ENCODE measurements at regions not wholly inside any gene's neighbourhood (a gene's known extent, or its start where the extent isn't known, plus 50 kb on each side); places are given as distances from the start of the nearest gene placed in this dataset.

DNA sequence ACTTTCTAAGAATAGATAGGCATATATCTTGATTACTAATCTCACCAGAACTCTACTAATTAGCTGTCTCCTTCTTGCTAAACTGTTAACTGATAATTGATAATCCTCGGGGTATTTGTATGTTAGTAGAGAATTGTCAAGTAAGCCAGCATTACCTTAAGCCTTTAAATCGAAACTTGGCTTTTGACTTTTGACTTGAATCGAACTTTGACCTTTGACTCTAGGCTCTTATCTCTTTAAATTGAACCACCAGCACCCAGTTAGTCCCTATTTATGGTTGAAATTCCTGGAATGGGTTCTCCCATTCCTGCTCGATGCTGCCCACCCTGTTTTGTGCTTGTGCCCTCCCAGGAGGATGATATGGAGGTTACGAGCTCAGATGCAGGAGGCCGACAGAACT, 244.4 kb downstream of the TGFB2 start:
- TF ChIP-seq, protein P1, sequence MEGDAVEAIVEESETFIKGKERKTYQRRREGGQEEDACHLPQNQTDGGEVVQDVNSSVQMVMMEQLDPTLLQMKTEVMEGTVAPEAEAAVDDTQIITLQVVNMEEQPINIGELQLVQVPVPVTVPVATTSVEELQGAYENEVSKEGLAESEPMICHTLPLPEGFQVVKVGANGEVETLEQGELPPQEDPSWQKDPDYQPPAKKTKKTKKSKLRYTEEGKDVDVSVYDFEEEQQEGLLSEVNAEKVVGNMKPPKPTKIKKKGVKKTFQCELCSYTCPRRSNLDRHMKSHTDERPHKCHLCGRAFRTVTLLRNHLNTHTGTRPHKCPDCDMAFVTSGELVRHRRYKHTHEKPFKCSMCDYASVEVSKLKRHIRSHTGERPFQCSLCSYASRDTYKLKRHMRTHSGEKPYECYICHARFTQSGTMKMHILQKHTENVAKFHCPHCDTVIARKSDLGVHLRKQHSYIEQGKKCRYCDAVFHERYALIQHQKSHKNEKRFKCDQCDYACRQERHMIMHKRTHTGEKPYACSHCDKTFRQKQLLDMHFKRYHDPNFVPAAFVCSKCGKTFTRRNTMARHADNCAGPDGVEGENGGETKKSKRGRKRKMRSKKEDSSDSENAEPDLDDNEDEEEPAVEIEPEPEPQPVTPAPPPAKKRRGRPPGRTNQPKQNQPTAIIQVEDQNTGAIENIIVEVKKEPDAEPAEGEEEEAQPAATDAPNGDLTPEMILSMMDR (IDR thresholded peaks at IDR 0.05): no peak
- Histone ChIP-seq H3K4me1 (no peaks in the 10 kb centered on the region), H3K4me3 (no peak overlapping the region), H3K27me3 (no peaks in the 10 kb centered on the region), H3K36me3 (no peaks in the 10 kb centered on the region), H3K9me3 (no peaks in the 10 kb centered on the region), H3K27ac (no peak overlapping the region)
- intact Hi-C loops (cut with DNase I): no loop called here
- ATAC-seq: no peak
- no peak for DNase-seq

DNA sequence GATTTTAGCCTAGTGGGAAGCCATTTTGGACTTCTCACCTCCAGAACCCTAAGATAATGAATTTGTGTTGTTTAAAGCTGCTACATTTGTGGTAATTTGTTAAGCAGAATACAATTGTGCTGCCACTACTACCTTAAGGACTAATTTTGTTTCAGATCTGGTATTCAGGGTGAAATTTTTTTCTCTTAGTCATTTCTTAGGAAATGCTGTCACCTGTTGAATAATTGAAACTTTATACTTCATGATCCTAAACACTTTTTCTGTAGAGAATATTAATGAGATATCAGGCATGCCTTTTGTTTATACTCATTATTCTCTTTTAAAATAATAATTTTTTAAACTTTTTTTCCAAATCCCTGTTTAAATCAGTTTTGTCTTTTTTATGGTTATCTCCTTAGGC, 246.8 kb downstream of the TGFB2 start:
- no peaks in the 10 kb centered on the region for H3K9me3 ChIP-seq
- TF ChIP-seq, protein P1 (IDR thresholded peaks at IDR 0.05): no peak
- intact Hi-C loops (cut with DNase I): no loop called here
- H3K27me3 ChIP-seq: no peaks in the 10 kb centered on the region
- ATAC-seq (no peak), DNase-seq (no peak)
- H3K4me3 ChIP-seq: no peak overlapping the region
- no peaks in the 10 kb centered on the region for H3K36me3 ChIP-seq
- H3K27ac ChIP-seq: no peak overlapping the region
- H3K4me1 ChIP-seq: no peaks in the 10 kb centered on the region

DNA sequence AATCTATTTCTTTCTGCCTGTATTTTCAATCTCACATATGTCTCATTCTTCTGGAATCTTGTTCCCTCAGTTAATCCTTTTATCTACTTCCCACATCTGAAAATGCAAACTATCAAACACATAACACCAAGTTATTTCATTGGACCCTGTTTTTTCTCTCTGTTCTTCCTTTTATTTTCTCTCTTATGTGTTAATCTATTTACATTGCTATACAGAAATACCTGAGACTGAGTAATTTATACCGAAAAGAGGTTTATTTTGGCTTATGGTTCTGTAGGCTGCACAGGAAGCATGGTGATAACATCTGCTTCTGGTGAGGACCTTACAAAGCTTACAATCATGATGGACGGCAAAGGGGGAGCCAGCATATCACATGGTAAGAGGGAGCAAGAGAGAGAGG, 247.6 kb downstream of the TGFB2 start:
- H3K4me3 ChIP-seq: no peak overlapping the region
- no peaks in the 10 kb centered on the region for H3K27me3 ChIP-seq
- TF ChIP-seq, protein P1 (IDR thresholded peaks at IDR 0.05): no peak
- H3K4me1 ChIP-seq: no peaks in the 10 kb centered on the region
- H3K36me3 ChIP-seq: no peaks in the 10 kb centered on the region
- intact Hi-C loops (cut with DNase I): no loop called here
- H3K9me3 ChIP-seq: no peaks in the 10 kb centered on the region
- ATAC-seq (no peak), DNase-seq (no peak)
- no peak overlapping the region for H3K27ac ChIP-seq

GRCh38 chr1:218600968-218601367, 255.8 kb downstream of the TGFB2 start:
- no peaks in the 10 kb centered on the region for H3K36me3 ChIP-seq
- no peak overlapping the region for H3K27ac ChIP-seq
- ATAC-seq (no peak), DNase-seq (no peak)
- TF ChIP-seq, protein P1 (IDR thresholded peaks at IDR 0.05): no peak
- H3K4me3 ChIP-seq: no peak overlapping the region
- no peaks in the 10 kb centered on the region for H3K27me3 ChIP-seq
- intact Hi-C loops (cut with DNase I): no loop called here
- no peaks in the 10 kb centered on the region for H3K9me3 ChIP-seq
- H3K4me1 ChIP-seq: no peaks in the 10 kb centered on the region

DNA sequence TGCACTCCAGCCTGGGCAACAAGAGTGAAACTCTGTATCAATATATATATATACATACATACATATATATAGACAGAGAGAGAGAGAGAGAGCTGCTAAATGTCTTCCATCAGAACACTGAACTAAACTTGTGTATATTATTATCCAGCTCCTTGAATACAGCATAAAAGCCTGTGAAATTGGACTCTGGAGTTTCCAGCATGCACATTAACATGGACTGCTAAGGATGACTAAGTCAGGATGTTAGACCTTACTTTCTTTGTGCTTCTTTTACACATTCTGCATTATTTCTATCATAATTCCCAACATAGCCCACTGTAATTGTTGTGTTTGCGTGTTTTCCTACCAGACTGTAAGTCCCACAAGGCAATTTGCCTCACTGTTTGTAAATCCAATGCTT, 259.1 kb downstream of the TGFB2 start:
- ATAC-seq (no peak), DNase-seq (no peak)
- no peaks in the 10 kb centered on the region for H3K9me3 ChIP-seq
- no peaks in the 10 kb centered on the region for H3K27me3 ChIP-seq
- H3K27ac ChIP-seq: no peak overlapping the region
- intact Hi-C loops (cut with DNase I): no loop called here
- no peak overlapping the region for H3K4me3 ChIP-seq
- TF ChIP-seq, protein P1 (IDR thresholded peaks at IDR 0.05): no peak
- H3K36me3 ChIP-seq: no peaks in the 10 kb centered on the region
- no peaks in the 10 kb centered on the region for H3K4me1 ChIP-seq

GRCh38 chr1:218611916-218612585, 266.9 kb downstream of the TGFB2 start:
- Histone ChIP-seq H3K9me3 (no peaks in the 10 kb centered on the region), H3K4me1 (no peaks in the 10 kb centered on the region), H3K4me3 (no peak overlapping the region), H3K27ac (no peak overlapping the region), H3K36me3 (no peaks in the 10 kb centered on the region), H3K27me3 (no peaks in the 10 kb centered on the region)
- DNase-seq (no peak), ATAC-seq (no peak)
- TF ChIP-seq, protein P1 (IDR thresholded peaks at IDR 0.05): no peak
- intact Hi-C loops (cut with DNase I): no loop called here
